Vagina (tissue), 2 donors: ENCODE measurements at regions not wholly inside any gene's neighbourhood (a gene's known extent, or its start where the extent isn't known, plus 50 kb on each side); places are given as distances from the start of the nearest gene placed in this dataset.

Experiments
- POLR2A ChIP-seq, 2 donors: fragments of 450-650 bp; IDR thresholded peaks; one replicate each; pipeline ENCODE4 v1.6.1; 2017; ENCODE audit warnings: antibody characterized with exemption in 2 of 2, mild to moderate bottlenecking in 2 of 2, moderate library complexity in 2 of 2
- POLR2AphosphoS5 ChIP-seq, 2 donors: sonication (generic); formaldehyde crosslinking; IDR thresholded peaks; one replicate each; pipeline ENCODE4 v1.9.0; 2017; ENCODE audit warnings: antibody characterized with exemption in 2 of 2, mild to moderate bottlenecking in 2 of 2, low read depth in 1 of 2; ENCODE audit not compliant: insufficient read depth in 1 of 2
- TF ChIP-seq, protein P1 (sequence below), 3 experiments: fragments of 450-650 bp in 2 of 3; fragments of 200-600 bp in 1 of 3; sonication (generic) in 1 of 3; IDR thresholded peaks; one replicate each; pipeline ENCODE4 v1.5.1; 2017 to 2019; ENCODE audit warnings: antibody characterized with exemption in 3 of 3, mild to moderate bottlenecking in 2 of 3, moderate library complexity in 2 of 3

GRCh38 chr15:96678386-96678785, 347.9 kb downstream of the NR2F2 start:
- TF ChIP-seq, protein P1, sequence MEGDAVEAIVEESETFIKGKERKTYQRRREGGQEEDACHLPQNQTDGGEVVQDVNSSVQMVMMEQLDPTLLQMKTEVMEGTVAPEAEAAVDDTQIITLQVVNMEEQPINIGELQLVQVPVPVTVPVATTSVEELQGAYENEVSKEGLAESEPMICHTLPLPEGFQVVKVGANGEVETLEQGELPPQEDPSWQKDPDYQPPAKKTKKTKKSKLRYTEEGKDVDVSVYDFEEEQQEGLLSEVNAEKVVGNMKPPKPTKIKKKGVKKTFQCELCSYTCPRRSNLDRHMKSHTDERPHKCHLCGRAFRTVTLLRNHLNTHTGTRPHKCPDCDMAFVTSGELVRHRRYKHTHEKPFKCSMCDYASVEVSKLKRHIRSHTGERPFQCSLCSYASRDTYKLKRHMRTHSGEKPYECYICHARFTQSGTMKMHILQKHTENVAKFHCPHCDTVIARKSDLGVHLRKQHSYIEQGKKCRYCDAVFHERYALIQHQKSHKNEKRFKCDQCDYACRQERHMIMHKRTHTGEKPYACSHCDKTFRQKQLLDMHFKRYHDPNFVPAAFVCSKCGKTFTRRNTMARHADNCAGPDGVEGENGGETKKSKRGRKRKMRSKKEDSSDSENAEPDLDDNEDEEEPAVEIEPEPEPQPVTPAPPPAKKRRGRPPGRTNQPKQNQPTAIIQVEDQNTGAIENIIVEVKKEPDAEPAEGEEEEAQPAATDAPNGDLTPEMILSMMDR (IDR thresholded peaks at IDR 0.05) = no peak
- TF ChIP-seq POLR2A (IDR thresholded peaks at IDR 0.05) (no peak), POLR2AphosphoS5 (IDR thresholded peaks at IDR 0.05; ENCODE audit: insufficient read depth in 1 of 2, low read depth in 1 of 2) (no peak)
